Esophagus muscularis mucosa (tissue), 4 donors: ENCODE measurements at regions not wholly inside any gene's neighbourhood (a gene's known extent, or its start where the extent isn't known, plus 50 kb on each side); places are given as distances from the start of the nearest gene placed in this dataset.
"Not testable (repeated sequence)": the region's sequence is repeated elsewhere in the genome, so short reads cannot be mapped to it uniquely, and the experiment has no call there.

Experiments
- DNase-seq: peaks from one replicate; pipeline ENCODE4 v3.0.0-alpha.2; 2017; ENCODE audit errors: extremely low spot score
- H3K27ac ChIP-seq, 4 donors: fragments of 200-600 bp; sonication (generic); replicated peaks in 1 of 4; 1 replicate in 3 of 4; 2 replicates in 1 of 4; pipeline ENCODE4 v1.5.1; 2016 to 2019; ENCODE audit warnings: mild to moderate bottlenecking in 1 of 4
- H3K27me3 ChIP-seq, 4 donors: fragments of 200-600 bp; sonication (generic); one replicate each; pipeline versions ENCODE4 v1.5.1 to v1.6.0; 2016 to 2019
- H3K36me3 ChIP-seq, 4 donors: fragments of 200-600 bp; sonication (generic); one replicate each; pipeline ENCODE4 v1.5.1; 2016 to 2019
- H3K4me1 ChIP-seq, 4 donors: fragments of 200-600 bp; sonication (generic); one replicate each; pipeline ENCODE4 v1.5.1; 2016 to 2019
- H3K4me3 ChIP-seq, 4 donors: fragments of 200-600 bp; sonication (generic); 1 replicate in 2 of 4; 2 replicates in 2 of 4; pipeline ENCODE4 v1.5.1; 2016 to 2019; ENCODE audit warnings: mild to moderate bottlenecking in 4 of 4, moderate library complexity in 1 of 4
- H3K9me3 ChIP-seq, 4 donors: fragments of 200-600 bp; sonication (generic); 1 replicate in 3 of 4; 2 replicates in 1 of 4; pipeline ENCODE4 v1.5.1; 2016 to 2019
- EP300 ChIP-seq: sonication (generic); formaldehyde crosslinking; IDR thresholded peaks from one replicate; pipeline ENCODE4 v1.6.1; 2017; ENCODE audit warnings: antibody characterized with exemption
- POLR2A ChIP-seq: fragments of 450-650 bp; IDR thresholded peaks from one replicate; pipeline ENCODE4 v1.6.1; 2017; ENCODE audit warnings: antibody characterized with exemption, moderate library complexity, mild to moderate bottlenecking, low read depth
- POLR2AphosphoS5 ChIP-seq, 2 donors: sonication (generic); formaldehyde crosslinking; IDR thresholded peaks; one replicate each; pipeline ENCODE4 v1.6.1; 2017; ENCODE audit warnings: antibody characterized with exemption in 2 of 2
- WGBS: methylation state at CpG from one replicate; pipeline ENCODE4 v1.1.5; 2018; 5-methylcytosine and 5-hydroxymethylcytosine counted together
- intact Hi-C: fragments of 100-400 bp; cut with DNase I; formaldehyde crosslinking; loops from one replicate; pipeline ENCODE4 v1.15.1; 2023
- TF ChIP-seq, protein P1 (sequence below), 3 experiments: fragments of 200-600 bp in 2 of 3; fragments of 450-650 bp in 1 of 3; sonication (generic) in 2 of 3; IDR thresholded peaks; one replicate each; pipeline ENCODE4 v1.5.1; 2017 to 2019; ENCODE audit warnings: antibody characterized with exemption in 3 of 3, mild to moderate bottlenecking in 2 of 3, moderate library complexity in 1 of 3

DNA sequence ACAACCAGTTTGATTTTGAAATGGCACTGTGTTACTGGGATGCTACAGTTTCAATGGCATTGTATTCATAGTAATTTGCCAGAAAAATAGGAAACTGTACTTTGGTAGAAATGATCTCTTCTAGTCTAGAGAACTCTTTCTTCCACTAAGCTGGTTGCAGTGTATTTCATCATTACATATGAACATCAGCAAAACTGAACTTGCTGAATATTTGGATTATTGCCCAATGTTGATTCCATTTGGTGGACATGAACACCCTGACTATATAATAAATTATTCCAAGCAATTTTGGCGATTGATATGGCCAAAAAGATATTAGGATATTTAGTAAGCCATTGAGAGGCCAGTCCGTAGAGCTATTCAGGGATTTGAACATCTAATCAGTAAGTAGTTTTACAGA is 191.8 kb upstream of the CXorf66 start:
- 57% methylated on average over 2 of the region's 2 CpGs for WGBS
- no peaks in the 10 kb centered on the region for H3K36me3 ChIP-seq
- intact Hi-C loops: no loop called here
- TF ChIP-seq POLR2A: no peak
- no peak for TF ChIP-seq EP300
- no peak for TF ChIP-seq POLR2AphosphoS5 (IDR thresholded peaks at IDR 0.05)
- TF ChIP-seq, protein P1, sequence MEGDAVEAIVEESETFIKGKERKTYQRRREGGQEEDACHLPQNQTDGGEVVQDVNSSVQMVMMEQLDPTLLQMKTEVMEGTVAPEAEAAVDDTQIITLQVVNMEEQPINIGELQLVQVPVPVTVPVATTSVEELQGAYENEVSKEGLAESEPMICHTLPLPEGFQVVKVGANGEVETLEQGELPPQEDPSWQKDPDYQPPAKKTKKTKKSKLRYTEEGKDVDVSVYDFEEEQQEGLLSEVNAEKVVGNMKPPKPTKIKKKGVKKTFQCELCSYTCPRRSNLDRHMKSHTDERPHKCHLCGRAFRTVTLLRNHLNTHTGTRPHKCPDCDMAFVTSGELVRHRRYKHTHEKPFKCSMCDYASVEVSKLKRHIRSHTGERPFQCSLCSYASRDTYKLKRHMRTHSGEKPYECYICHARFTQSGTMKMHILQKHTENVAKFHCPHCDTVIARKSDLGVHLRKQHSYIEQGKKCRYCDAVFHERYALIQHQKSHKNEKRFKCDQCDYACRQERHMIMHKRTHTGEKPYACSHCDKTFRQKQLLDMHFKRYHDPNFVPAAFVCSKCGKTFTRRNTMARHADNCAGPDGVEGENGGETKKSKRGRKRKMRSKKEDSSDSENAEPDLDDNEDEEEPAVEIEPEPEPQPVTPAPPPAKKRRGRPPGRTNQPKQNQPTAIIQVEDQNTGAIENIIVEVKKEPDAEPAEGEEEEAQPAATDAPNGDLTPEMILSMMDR (IDR thresholded peaks at IDR 0.05): no peak
- no peaks in the 10 kb centered on the region for H3K9me3 ChIP-seq
- H3K27me3 ChIP-seq: no peaks in the 10 kb centered on the region
- H3K4me1 ChIP-seq: no peaks in the 10 kb centered on the region
- no peak overlapping the region for H3K4me3 ChIP-seq
- no peak for DNase-seq
- H3K27ac ChIP-seq: no peak overlapping the region

DNA sequence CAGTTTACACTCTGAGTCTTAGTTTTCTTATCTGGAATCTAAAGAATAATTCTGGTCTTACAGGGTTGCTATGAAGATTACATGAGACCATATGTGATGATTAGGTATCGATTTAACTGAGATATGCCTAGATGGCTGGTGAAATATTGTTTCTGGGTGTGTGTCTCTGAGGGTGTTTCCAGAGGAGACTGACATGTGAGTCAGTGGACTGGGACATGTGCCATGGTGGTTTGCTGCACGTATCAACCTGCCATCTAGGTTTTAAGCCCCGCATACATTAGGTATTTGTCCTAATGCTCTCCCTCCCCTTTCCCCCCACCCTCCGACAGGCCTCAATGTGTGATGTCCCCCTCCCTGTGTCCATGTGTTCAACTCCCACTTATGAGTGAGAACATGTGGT is 186.0 kb upstream of the CXorf66 start:
- WGBS: 64% methylated on average over 4 of the region's 4 CpGs

DNA sequence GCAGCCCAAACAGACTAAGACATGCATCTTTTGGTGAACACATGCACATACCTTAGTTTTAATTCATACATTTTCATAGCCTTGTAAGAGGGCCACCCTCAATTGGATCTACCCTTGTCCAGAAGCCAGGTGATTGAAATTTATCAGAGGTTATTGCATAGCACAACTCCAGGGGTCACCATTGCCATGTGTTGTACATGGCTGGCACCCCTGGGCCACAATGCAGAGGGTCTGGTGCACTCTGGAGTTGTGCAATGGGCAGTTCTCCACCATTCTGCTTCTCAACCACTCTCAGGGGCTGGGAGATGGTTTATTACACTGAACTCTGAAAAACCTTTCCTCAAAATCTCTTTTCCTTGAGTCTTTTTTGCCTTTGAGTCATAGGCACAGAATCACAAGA is 184.4 kb upstream of the CXorf66 start:
- intact Hi-C loops: no loop called here
- Histone ChIP-seq H3K36me3 (no peaks in the 10 kb centered on the region), H3K9me3 (no peaks in the 10 kb centered on the region), H3K4me3 (no peak overlapping the region), H3K4me1 (no peaks in the 10 kb centered on the region), H3K27ac (no peak overlapping the region), H3K27me3 (no peaks in the 10 kb centered on the region)
- TF ChIP-seq, protein P1 (IDR thresholded peaks at IDR 0.05): no peak
- TF ChIP-seq EP300 (no peak), POLR2A (no peak), POLR2AphosphoS5 (IDR thresholded peaks at IDR 0.05) (no peak)
- DNase-seq: no peak

More for the DNA sequence above, 186.0 kb upstream of the CXorf66 start:
- H3K27ac ChIP-seq: no peak overlapping the region
- H3K27me3 ChIP-seq: no peaks in the 10 kb centered on the region
- no peaks in the 10 kb centered on the region for H3K4me1 ChIP-seq
- H3K4me3 ChIP-seq: no peak overlapping the region
- H3K36me3 ChIP-seq: no peaks in the 10 kb centered on the region
- TF ChIP-seq POLR2AphosphoS5 (IDR thresholded peaks at IDR 0.05) (no peak), EP300 (no peak), POLR2A (no peak)
- TF ChIP-seq, protein P1 (IDR thresholded peaks at IDR 0.05): no peak
- no peak for DNase-seq
- intact Hi-C loops: no loop called here
- no peaks in the 10 kb centered on the region for H3K9me3 ChIP-seq

DNA sequence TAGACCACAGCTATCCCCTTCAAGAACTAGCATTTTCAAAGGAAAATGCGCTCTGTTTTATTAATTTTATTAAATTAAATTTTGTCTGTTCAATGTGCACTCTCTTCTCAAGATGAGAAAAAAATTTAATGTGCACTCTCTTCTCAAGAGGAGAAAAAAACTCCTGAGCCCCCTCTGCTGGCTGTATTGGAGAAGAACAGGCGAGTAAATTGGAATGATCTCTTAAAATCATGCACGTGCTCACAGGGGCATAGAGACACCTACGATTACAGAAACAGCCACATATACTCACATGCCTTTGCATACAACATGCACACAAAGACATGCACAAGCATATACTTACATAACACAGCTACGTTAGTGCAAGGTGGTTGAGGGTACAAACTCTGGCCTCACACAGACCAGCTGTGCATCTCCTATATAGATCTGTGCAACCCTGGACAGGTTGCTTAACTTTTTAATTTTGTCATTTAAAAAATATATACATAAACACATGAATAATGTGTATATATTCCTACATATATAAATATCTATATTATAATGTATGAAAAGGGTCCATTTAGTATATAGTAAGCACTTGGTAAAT is 176.2 kb upstream of the CXorf66 start:
- DNase-seq: no peak
- WGBS: 1% methylated on average over 5 of the region's 5 CpGs

DNA sequence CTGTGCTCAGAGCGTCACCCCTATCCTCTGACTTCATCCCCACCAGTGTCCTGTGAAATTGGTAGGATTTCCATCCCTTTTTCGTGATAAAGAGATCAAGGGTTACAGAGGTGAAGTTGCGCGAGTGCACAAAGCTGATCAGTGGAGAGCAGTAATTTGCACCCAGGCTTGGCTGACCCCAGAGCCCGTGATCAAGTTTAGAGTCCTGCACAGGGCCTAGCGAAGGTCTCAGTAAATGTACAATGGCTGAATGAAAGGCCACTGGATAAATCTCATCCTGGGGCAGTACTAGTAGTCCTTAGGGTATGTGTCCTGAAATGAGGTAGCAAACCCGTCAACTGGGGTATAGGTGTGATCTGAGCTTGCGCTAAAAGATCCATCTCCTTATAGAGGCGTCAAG is 173.2 kb upstream of the CXorf66 start:
- intact Hi-C loops: loop anchor here (1.0 kb wide), 1 partner anchor 62 kb away; no protein-coding TSS in a partner anchor
- DNase-seq, H3K27ac ChIP-seq, H3K27me3 ChIP-seq, H3K36me3 ChIP-seq, H3K4me3 ChIP-seq, H3K9me3 ChIP-seq, H3K4me1 ChIP-seq: not testable (repeated sequence)
- WGBS: 85% methylated on average over 9 of the region's 9 CpGs

More for the DNA sequence above, 176.2 kb upstream of the CXorf66 start:
- no peaks in the 10 kb centered on the region for H3K4me1 ChIP-seq
- no peak overlapping the region for H3K4me3 ChIP-seq
- no peaks in the 10 kb centered on the region for H3K36me3 ChIP-seq
- intact Hi-C loops: loop anchor here (2.0 kb wide), 1 partner anchor 87 kb away; no protein-coding TSS in a partner anchor
- H3K9me3 ChIP-seq: no peaks in the 10 kb centered on the region
- H3K27me3 ChIP-seq: no peaks in the 10 kb centered on the region
- no peak overlapping the region for H3K27ac ChIP-seq
- no peak for TF ChIP-seq POLR2AphosphoS5 (IDR thresholded peaks at IDR 0.05)
- TF ChIP-seq, protein P1 (IDR thresholded peaks at IDR 0.05): peak; percentile 51 to 61 (median 59)

DNA sequence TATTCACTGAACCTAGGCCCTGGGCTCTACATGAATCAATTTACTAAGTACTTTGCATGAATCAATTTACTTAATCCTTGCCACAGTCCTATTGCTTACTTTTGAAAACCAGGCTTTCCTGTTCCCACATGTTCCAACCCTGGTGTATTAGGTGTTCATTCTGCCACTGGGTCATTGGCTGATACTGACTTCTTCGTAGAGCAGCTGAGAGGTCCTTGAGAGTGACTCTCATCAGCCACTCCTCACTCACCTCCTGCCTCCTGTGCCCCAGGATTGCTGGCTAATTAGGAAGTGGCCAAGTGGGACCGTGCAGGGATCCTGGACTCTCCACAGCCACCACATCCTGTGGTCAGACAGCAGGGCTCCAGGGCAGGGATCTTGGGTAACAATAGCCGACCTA is 172.7 kb upstream of the CXorf66 start:
- 86% methylated on average over 1 of the region's 3 CpGs for WGBS
- H3K27ac ChIP-seq, H3K9me3 ChIP-seq, H3K27me3 ChIP-seq, H3K4me1 ChIP-seq, H3K4me3 ChIP-seq, H3K36me3 ChIP-seq, DNase-seq: not testable (repeated sequence)
- intact Hi-C loops: loop anchor here (1.0 kb wide), 1 partner anchor 62 kb away; no protein-coding TSS in a partner anchor
